ENCODE measurements at regions not wholly inside any gene's neighbourhood (a gene's known extent, or its start where the extent isn't known, plus 50 kb on each side); places are given as distances from the start of the nearest gene placed in this dataset.
"Not testable (repeated sequence)": the region's sequence is repeated elsewhere in the genome, so short reads cannot be mapped to it uniquely, and the experiment has no call there.

DNA sequence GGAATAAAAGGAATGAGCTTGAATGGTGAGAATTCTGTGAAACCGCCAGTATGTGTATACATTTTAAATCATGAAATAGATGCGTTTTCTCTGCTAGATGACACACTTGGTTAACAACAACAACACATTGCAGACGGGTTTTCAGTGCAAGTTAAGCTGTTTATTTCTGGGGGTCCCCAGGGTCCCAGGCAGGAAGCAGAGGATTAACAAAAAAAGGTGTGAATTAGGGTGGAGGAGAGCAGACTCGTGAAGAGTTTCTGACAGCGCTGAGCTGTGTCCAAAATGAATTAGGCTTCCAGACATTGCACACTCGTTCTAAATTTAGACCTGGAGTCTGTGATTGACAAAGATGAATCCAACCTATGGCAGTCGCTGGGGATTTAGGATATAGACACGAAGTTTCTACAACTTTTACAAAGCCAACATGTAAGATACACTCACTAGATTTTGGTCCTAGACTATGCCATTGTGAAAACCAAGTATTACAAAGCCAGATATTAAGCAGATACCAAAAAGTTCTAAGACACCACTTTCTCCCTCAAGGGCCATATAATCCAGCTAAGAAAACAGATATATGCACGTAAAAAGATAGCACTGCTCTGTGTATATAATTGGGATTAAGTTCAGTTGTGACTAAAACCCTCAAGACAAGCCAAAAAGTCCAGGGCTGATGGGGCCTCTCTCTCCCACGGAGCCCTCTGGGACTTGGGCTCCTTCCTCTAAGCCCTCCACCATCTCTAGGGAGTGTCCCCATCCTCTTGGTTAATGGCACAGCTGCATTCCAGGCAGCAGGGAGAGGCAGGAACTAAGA is 120.2 kb downstream of the ACAA2 start:
- DNase-seq, result no peak

- DNase-seq, result no peak
Measured at GRCh38 chr18:49691177-49691608, 122.1 kb downstream of the ACAA2 start.

DNA sequence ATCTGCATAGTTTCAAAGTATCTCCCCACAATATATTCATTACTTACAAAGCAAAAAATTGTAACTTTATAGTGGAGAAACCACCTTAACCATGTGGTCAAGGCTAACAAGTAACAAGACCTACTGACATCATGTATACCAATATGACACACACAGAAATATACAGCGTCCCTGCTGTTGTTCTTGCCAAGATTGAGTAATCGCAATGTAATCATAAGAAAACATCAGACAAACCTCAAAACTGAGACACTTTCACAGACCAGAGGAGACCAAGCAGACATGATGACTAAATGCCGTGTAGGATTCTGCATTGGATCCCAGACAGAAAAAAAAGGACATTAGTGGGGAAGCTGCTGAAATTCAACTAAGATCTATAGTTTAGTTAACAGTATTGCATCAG is 123.0 kb downstream of the ACAA2 start:
- peak; percentile 9 for DNase-seq

- DNase-seq, result no peak
Measured at GRCh38 chr18:49685231-49685942, 123.5 kb downstream of the LIPG start.

DNA sequence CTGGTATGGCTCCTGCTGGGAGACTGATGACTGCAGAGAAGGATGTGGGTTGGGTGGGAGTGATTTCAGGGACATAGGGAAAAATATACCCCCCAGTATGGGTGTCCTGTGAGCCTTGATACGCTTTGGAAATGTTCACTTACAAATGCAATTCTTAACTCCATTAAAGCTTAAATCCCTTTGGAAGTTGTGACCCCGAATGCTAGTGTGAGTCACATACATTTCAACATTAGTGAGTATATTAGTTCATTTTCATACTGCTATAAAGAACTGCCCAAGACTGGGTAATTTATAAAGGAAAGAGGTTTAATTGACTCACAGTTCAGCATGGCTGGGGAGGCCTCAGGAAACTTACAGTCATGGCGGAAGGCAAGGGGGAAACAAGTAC is 120.9 kb downstream of the LIPG start:
- not testable (repeated sequence) for DNase-seq

DNA sequence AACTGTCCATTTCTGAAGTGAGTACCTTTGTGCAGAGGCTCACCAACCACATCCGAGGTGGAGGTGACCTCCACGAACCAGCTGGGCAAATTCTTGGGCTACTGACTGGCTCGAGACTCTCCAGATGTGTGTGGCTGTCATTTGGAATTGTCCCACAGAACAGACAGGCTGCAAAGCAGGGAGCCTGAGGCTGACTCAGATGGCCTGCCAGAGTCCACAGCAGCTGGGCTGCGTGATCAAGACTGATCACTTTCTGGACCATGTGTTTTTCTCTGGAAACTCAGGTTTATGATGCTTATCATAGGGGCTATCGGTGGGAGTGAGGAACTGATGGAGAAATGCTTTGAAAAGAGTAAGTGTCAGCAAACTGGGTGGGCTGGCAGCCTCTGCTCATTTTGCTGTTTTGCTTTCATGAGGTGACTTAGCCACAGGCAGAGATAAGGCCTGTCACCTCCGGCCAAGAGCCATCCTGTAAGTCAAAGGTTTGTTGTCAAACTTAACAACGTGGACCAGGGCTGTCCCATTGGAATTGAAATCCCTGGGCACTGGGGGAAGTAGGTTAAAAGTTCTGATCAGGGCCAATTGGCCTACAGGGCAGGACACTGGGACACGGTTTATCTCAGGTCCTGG is 120.4 kb downstream of the LIPG start:
- DNase-seq, result no peak

- no peak for DNase-seq
Measured at GRCh38 chr18:49681387-49681786, 119.5 kb downstream of the LIPG start.

- no peak for DNase-seq
Measured at GRCh38 chr18:49678440-49678839, 116.6 kb downstream of the LIPG start.

DNA sequence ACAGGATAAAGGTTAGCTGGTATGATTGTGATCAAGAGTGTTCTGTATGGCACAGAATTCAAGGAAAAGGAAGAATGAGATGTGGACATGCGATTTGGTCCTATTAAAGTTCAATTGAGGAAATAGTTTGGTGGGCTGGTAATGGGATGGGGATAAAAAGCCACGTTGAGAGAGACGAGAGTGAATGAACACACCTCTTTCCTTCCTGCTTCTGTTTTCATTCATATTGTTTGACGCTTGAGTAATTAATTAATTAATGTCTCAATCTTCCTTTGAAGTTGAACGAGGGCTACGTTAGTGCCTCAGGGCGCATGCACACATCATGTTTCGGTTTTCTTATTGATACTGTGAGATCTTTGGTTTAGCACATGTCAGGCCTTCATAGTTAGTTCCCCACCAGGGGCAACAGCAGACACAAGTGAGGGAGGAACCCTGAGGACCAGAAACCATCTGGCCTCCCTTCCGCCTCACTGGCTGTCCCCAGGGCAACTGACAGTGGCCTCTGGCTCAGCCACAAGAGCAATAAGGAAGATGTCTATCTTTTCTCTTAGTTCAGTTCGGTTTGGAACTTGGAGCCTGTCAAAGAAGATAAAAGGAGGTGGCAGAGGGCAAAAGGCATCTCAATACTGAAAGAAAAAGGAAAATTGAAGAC is 116.0 kb downstream of the LIPG start:
- DNase-seq, result no peak

DNA sequence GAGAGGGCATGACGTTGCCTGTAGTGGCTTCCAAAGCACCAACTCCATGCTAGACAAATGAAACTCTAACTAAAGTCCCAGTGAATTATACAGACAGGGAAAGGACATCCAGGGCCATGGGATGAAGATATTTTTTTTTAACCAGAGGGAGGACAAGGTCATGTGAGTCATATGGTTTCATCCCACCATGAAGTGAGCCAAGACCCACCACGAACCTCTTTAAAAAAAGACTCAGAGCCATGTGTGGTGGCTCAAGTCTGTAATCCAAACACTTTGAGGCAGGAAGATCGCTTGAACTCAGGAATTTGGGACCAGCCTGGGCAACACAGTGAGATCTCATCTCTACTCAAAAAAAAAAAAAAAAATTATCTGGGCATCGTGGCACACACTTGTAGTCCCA is 115.2 kb downstream of the LIPG start:
- no peak for DNase-seq

GRCh38 chr18:49673281-49673680 is 111.4 kb downstream of the LIPG start:
- no peak for DNase-seq

DNA sequence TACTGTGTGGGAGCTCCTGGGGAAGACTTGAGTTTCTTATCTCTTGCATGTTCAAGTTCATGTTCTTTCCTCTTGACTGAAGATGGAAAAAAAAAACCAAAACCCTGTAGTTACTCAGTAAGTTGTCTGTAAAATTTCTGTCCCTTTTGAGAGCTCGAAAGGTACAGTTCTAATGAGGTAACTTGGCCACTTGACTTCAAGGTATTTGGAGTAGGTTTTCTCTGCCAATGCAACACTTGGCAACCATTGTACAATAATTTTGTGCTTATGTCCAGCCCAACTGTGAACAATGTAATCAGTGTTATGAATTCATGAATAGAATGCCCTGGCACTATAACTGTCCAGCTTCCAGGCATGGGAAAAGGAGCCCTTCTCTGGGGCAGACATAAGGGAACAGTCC is 111.0 kb downstream of the LIPG start:
- no peak for DNase-seq

DNA sequence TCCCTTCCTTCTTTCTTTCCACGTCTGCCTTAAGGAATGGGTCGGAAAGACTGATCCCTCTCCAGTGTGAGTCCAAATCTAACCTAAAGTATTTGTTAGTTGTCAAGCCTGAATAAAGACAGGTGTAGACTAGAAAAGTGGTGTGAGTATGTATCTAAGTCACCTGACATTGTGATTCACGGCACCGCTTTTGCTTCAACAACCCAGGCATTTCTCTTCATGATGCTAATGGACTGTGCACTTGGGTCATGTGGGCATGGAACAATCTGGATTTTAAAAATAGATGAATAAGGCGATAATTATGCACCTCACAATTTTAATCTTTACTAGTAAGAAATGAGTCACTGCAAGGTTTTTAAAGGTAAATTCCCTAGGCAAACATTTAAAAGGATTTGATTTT is 107.5 kb downstream of the LIPG start:
- no peak for DNase-seq

DNA sequence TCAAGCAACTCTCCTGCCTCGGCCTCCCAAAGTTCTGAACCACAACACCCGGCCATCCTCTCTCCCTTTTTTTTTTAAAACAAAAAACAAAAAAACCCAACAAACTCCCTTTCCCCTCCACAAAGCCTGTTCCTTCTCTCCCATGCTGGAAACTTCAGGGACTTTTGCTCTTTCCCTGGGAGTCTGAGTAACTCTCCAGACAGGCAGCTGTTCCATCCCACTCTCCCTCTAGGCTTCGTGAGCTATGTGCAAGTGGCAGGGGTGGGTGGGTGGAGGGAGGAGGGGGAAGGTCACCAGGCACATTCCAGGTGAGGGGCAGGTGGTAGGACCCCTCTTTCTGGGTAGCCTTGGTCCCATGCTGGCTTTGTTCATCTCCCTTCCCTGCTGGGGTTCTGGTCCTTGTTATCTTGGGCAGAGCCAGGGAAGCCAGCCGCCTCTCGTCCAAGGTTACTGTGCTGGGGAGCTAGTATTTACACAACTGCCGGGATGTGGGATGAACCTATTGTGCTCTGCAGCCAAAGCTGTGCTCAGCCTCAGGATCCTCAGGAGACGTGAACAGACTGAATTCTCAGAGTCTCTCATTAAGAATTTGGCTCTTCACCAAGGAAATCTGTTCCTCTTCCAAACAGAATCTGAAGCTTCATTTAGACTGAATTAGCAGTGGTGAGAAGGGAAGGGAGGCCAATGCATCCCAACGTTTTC is 106.9 kb downstream of the LIPG start:
- no peak for DNase-seq

DNA sequence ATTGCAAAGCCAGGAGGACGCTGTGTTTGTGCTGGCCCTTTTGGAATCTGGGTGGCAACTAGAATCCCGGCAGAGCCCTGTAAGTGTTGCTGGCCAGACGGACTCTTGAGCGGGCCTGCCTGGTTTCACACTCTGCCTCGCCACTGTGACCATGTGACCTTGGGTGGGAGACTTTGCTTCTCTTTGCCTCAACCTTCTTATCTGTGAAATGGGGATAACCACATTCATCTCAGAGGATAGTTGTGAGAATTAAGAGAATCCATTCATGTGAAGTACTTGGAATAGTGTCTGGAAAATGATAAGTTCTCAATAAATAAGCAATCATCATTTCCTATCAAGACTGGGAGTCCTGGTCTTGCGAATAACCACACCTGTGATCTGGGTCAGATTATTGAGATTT is 105.6 kb downstream of the LIPG start:
- no peak for DNase-seq

GRCh38 chr18:49666045-49666775 is 104.4 kb downstream of the LIPG start:
- DNase-seq, result no peak

- no peak for DNase-seq
Measured at GRCh38 chr18:49663899-49664890, 102.3 kb downstream of the LIPG start.

- DNase-seq, result no peak
Measured at GRCh38 chr18:49662506-49662905, 100.6 kb downstream of the LIPG start.

- DNase-seq, result no peak
Measured at GRCh38 chr18:49658823-49659404, 97.1 kb downstream of the LIPG start.

- DNase-seq, result peak; percentile 3
Measured at GRCh38 chr18:49656073-49656692, 94.3 kb downstream of the LIPG start.

All from CD4-positive, alpha-beta T cell treated with Interleukin-4 for 4 hours (primary cell).